Heart left ventricle (tissue), 13 donors: ENCODE measurements at regions not wholly inside any gene's neighbourhood (a gene's known extent, or its start where the extent isn't known, plus 50 kb on each side); places are given as distances from the start of the nearest gene placed in this dataset.
"Not testable (repeated sequence)": the region's sequence is repeated elsewhere in the genome, so short reads cannot be mapped to it uniquely, and the experiment has no call there.

Experiments
- CTCF ChIP-seq, 12 donors: fragments of 200-600 bp; sonication (generic) in 4 of 12; IDR thresholded peaks; one replicate each; pipeline versions ENCODE4 v1.5.0 to v1.8.0; 2018 to 2022; ENCODE audit warnings: antibody characterized with exemption in 12 of 12, mild to moderate bottlenecking in 5 of 12
- POLR2A ChIP-seq, 2 donors: fragments of 450-650 bp; IDR thresholded peaks; one replicate each; pipeline ENCODE4 v1.6.1; 2017; ENCODE audit warnings: antibody characterized with exemption in 2 of 2, mild to moderate bottlenecking in 2 of 2, moderate library complexity in 2 of 2
- donor health status: ischemic (EF 13 %, LVEDD 7.1; RV severe dilation, severe dysfunction).
- donor health status: DM: no; HTN: yes; CAD: no.
- donor health status: DM: no; HTN: no; CAD: no.
- donor health status: ischemic (EF 25% LVEDD 6.9; RV normal size, moderate dysfunction).
- donor health status: ischemic (EF 25% LVEDD 5.7; RV mildly dilated, moderate dysfunction).
- donor health status: ischemic (EF 35%, LVEDD 5.7; RV mildly dilated, moderate dysfunction).
- donor health status: nonischemic (EF 11% LVEDD 7.7; RV severe dilation, severe dysfunction).
- donor health status: DM: yes; HTN: yes; CAD: no.
- donor health status: PGD.
- donor health status: ischemic (EF 29% LVEDD 5.4; RV normal size, mild dysfunction).
- donor health status: nonischemic (EF 23%, LVEDD 6.1; RV moderate dilation, normal function).

- TF ChIP-seq CTCF, POLR2A (IDR thresholded peaks at IDR 0.05): not testable (repeated sequence)
Measured at GRCh38 chr5:109535090-109535489, 125.3 kb upstream of the PJA2 start.
